ENCODE measurements at regions not wholly inside any gene's neighbourhood (a gene's known extent, or its start where the extent isn't known, plus 50 kb on each side); places are given as distances from the start of the nearest gene placed in this dataset.

DNA sequence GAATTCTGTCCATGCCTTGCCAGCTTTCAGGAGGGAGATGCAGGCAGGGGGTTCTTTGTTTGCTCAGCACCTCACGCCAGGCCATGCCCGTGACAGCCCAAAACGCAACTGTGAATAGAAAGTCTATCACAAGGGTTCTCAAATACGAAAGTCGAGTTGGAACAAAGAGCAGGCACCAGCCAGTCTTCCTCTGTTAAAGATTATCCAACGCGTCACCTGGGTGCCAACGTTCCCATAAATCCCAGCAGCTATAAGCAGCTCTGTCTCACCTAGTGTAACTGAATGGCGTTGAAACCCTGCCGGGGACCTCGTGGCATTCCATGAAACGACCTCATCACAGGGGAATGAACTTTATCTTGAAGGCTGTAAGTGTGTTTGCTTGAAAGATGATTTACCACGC, 84.8 kb upstream of the GATA6 start (continued):
- TF ChIP-seq, protein P1, sequence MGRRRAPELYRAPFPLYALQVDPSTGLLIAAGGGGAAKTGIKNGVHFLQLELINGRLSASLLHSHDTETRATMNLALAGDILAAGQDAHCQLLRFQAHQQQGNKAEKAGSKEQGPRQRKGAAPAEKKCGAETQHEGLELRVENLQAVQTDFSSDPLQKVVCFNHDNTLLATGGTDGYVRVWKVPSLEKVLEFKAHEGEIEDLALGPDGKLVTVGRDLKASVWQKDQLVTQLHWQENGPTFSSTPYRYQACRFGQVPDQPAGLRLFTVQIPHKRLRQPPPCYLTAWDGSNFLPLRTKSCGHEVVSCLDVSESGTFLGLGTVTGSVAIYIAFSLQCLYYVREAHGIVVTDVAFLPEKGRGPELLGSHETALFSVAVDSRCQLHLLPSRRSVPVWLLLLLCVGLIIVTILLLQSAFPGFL (CRISPR knock-in tag; IDR thresholded peaks at IDR 0.05) = no peak
- TF ChIP-seq ZNF24 (IDR thresholded peaks at IDR 0.05) (no peak), CAMTA2 (CRISPR knock-in tag; IDR thresholded peaks at IDR 0.05; ENCODE audit: borderline replicate concordance) (no peak), RFX5 (IDR thresholded peaks at IDR 0.05; ENCODE audit: low read depth, low read length) (no peak), BRCA1 (CRISPR knock-in tag; IDR thresholded peaks at IDR 0.05) (no peak), TEAD3 (CRISPR knock-in tag; optimal IDR thresholded peaks at IDR 0.05; ENCODE audit: borderline replicate concordance) (peak; percentile 68), ZSCAN21 (CRISPR knock-in tag; IDR thresholded peaks at IDR 0.05; ENCODE audit: borderline replicate concordance) (no peak), EEA1 (CRISPR knock-in tag; IDR thresholded peaks at IDR 0.05; ENCODE audit: borderline replicate concordance) (no peak), NBN (conservative IDR thresholded peaks at IDR 0.05) (no peak), MXI1 (IDR thresholded peaks at IDR 0.05; ENCODE audit: borderline replicate concordance, low read depth, low read length) (no peak), PAX8 (CRISPR knock-in tag; IDR thresholded peaks at IDR 0.05; ENCODE audit: borderline replicate concordance) (no peak), BCL6 (CRISPR knock-in tag; IDR thresholded peaks at IDR 0.05) (0 out of 2 replicates have a peak, but pooled peaks have one; percentile 13), STAG1 (CRISPR knock-in tag; IDR thresholded peaks at IDR 0.05) (peak; percentile 8; the same call in 1 of the 2 replicates), KLF6 (CRISPR knock-in tag; IDR thresholded peaks at IDR 0.05) (no peak), RXRA (CRISPR knock-in tag; IDR thresholded peaks at IDR 0.05) (peak; percentile 27; the same call in 1 of the 2 replicates), ZNF260 (CRISPR knock-in tag; IDR thresholded peaks at IDR 0.05; ENCODE audit: borderline replicate concordance, low read depth) (no peak), U2AF1 (optimal IDR thresholded peaks at IDR 0.05; ENCODE audit: low read depth, low read length) (no peak), ZNF329 (CRISPR knock-in tag; IDR thresholded peaks at IDR 0.05; ENCODE audit: low read depth) (no peak), TAF1 (CRISPR knock-in tag; IDR thresholded peaks at IDR 0.05) (no peak), REXO4 (CRISPR knock-in tag; IDR thresholded peaks at IDR 0.05; ENCODE audit: borderline replicate concordance) (no peak), FLYWCH1 (CRISPR knock-in tag; IDR thresholded peaks at IDR 0.05) (no peak), HMGA1 (CRISPR knock-in tag; conservative IDR thresholded peaks at IDR 0.05) (no peak), ZNF557 (CRISPR knock-in tag; IDR thresholded peaks at IDR 0.05) (no peak), THYN1 (CRISPR knock-in tag; IDR thresholded peaks at IDR 0.05; ENCODE audit: borderline replicate concordance, low read depth) (no peak), ZMAT3 (CRISPR knock-in tag; conservative IDR thresholded peaks at IDR 0.05) (no peak)
- TF ChIP-seq, protein P2, sequence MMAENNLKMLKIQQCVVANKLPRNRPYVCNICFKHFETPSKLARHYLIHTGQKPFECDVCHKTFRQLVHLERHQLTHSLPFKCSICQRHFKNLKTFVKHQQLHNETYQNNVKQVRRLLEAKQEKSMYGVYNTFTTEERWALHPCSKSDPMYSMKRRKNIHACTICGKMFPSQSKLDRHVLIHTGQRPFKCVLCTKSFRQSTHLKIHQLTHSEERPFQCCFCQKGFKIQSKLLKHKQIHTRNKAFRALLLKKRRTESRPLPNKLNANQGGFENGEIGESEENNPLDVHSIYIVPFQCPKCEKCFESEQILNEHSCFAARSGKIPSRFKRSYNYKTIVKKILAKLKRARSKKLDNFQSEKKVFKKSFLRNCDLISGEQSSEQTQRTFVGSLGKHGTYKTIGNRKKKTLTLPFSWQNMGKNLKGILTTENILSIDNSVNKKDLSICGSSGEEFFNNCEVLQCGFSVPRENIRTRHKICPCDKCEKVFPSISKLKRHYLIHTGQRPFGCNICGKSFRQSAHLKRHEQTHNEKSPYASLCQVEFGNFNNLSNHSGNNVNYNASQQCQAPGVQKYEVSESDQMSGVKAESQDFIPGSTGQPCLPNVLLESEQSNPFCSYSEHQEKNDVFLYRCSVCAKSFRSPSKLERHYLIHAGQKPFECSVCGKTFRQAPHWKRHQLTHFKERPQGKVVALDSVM (CRISPR knock-in tag; IDR thresholded peaks at IDR 0.05) = no peak
- TF ChIP-seq, protein P3, sequence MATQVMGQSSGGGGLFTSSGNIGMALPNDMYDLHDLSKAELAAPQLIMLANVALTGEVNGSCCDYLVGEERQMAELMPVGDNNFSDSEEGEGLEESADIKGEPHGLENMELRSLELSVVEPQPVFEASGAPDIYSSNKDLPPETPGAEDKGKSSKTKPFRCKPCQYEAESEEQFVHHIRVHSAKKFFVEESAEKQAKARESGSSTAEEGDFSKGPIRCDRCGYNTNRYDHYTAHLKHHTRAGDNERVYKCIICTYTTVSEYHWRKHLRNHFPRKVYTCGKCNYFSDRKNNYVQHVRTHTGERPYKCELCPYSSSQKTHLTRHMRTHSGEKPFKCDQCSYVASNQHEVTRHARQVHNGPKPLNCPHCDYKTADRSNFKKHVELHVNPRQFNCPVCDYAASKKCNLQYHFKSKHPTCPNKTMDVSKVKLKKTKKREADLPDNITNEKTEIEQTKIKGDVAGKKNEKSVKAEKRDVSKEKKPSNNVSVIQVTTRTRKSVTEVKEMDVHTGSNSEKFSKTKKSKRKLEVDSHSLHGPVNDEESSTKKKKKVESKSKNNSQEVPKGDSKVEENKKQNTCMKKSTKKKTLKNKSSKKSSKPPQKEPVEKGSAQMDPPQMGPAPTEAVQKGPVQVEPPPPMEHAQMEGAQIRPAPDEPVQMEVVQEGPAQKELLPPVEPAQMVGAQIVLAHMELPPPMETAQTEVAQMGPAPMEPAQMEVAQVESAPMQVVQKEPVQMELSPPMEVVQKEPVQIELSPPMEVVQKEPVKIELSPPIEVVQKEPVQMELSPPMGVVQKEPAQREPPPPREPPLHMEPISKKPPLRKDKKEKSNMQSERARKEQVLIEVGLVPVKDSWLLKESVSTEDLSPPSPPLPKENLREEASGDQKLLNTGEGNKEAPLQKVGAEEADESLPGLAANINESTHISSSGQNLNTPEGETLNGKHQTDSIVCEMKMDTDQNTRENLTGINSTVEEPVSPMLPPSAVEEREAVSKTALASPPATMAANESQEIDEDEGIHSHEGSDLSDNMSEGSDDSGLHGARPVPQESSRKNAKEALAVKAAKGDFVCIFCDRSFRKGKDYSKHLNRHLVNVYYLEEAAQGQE (IDR thresholded peaks at IDR 0.05; ENCODE audit: borderline replicate concordance in 1 of 2, low read depth in 1 of 2, low read length in 2 of 2) = no peak
